ENCODE measurements at regions not wholly inside any gene's neighbourhood (a gene's known extent, or its start where the extent isn't known, plus 50 kb on each side); places are given as distances from the start of the nearest gene placed in this dataset.

- TF ChIP-seq CTCF (IDR thresholded peaks at IDR 0.05) (no peak), ZBTB43 (CRISPR knock-in tag; IDR thresholded peaks at IDR 0.05) (no peak), ETV6 (CRISPR knock-in tag; IDR thresholded peaks at IDR 0.05) (no peak), ZNF232 (CRISPR knock-in tag; IDR thresholded peaks at IDR 0.05) (no peak)
Observed at GRCh38 chr12:46436747-46437146, 64.2 kb upstream of the SLC38A2 start.

All from WTC11 (cell line).